NCI-H446 (cell line): ENCODE measurements at regions not wholly inside any gene's neighbourhood (a gene's known extent, or its start where the extent isn't known, plus 50 kb on each side); places are given as distances from the start of the nearest gene placed in this dataset.
"Not testable (repeated sequence)": the region's sequence is repeated elsewhere in the genome, so short reads cannot be mapped to it uniquely, and the experiment has no call there.

ENCODE experiments used
- DNase-seq, 2 experiments: peaks; one replicate each; lab custom pipeline; 2025; lab: John Stamatoyannopoulos, UW

- DNase-seq: no peak
These were observed 332.2 kb upstream of the KIF2B start for GRCh38 chr17:53490447-53490968.

- DNase-seq: no peak
These were observed 339.0 kb upstream of the KIF2B start for GRCh38 chr17:53483704-53484103.

DNA sequence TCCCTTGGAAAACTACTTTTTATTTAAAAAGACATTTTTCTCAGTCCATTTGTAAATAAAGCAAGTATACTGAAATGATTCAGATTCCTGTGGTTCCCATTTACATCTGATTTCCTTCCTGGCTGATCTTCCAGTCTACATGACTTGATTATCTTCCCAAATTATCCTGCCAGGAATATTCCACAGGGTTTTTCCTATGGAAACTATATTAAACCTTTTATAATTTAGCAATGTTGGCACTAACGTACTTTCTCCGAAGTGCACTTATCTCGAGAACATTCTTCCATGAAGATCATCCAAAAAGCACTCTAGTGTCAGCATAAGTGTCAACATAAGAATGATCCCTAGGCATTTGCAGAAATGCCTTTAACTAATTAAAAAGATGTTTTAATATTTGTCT lies 347.7 kb upstream of the KIF2B start:
- no peak for DNase-seq

GRCh38 chr17:53472586-53472985 lies 350.1 kb upstream of the KIF2B start:
- DNase-seq: no peak

- no peak for DNase-seq
These were observed 351.2 kb upstream of the KIF2B start for GRCh38 chr17:53471514-53471913.

DNA sequence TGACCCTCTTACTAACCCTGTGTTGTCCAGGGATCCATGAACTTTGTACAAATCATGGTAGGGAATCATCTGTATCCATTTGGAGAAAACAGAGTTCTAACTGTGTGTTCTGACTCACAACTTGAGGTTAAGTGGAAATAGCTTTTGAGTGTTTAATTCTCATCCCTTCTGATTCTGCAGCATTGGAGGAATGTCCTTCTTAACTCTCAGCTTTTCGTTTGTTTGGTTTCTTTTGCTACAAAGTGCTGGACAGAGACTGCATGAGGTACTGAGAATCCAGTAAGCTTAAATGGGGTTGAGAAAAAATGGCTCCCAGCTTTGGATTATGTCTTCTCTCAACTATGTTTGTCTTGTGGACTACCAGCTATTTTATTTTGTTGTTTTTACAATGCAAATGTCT lies 352.1 kb upstream of the KIF2B start:
- no peak for DNase-seq

DNA sequence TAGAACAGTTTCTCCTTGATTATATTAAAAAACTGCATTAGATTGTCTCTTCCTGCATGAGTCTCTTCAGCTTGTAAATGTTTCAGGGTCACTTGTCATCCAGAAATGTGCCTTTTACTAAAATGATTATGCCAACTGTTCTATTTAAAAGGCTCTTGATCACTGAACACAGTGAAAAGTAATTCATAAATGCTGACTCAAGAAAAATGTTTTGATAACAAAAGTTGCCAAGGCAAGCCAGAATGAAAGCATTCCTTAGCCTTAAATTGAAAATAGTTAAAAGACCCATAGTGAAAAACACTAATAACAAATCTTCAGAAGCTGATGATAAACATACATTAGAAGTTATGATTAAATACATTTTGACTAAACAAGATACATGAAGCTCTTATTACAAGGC lies 356.0 kb upstream of the KIF2B start:
- no peak for DNase-seq

DNA sequence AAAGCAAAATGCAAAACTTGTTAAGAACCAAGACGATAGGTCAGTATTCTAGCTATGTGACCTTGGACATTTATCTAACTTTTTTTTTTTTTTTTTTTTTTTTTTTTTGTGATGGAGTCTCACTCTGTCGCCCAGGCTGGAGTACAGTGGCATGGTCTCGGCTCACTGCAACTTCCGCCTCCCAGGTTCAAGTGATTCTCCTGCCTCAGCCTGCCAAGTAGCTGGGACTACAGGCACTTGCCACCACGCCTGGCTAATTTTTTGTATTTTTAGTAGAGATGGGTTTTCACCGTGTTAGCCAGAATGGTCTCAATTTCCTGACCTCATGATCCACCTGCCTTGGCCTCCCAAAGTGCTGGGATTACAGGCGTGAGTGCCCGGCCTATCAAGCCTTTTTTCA lies 358.3 kb upstream of the KIF2B start:
- not testable (repeated sequence) for DNase-seq

DNA sequence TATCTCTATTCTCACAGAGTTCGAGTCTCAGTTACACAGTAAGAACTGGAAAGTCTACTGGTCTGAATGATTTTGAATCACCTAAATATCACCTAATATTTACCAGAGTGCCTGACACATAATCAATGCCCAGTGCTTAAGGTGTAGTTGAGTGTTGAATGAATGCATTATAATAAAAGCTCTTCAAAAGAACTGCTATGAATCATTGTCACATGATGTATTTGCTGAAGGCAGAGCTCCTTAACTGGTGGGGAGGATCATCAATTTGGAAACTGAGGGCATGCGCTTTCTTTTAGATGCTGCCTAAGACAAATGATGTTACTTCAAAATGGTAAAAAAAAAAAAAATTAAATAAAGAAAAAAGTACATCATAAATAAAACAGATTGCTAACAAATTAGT lies 359.4 kb upstream of the KIF2B start:
- no peak for DNase-seq

- no peak for DNase-seq
These were observed 360.3 kb upstream of the KIF2B start for GRCh38 chr17:53462393-53462811.

DNA sequence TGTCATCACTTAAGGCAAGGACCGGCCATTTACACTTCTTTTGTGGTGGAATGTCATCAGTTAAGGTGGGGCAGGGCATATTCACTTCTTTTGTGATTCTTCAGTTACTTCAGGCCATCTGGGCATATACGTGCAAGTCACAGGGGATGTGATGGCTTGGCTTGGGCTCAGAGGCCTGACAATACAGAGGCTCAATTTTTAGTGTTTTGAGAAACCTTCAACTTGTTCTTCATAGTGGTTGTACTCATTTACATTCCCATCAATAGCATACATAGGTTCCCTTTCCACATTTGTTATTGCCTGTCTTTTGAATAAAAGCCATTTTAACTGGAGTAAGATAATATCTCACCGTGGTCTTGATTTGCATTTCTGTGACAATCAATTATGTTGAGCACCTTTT lies 366.8 kb upstream of the KIF2B start:
- not testable (repeated sequence) for DNase-seq

DNA sequence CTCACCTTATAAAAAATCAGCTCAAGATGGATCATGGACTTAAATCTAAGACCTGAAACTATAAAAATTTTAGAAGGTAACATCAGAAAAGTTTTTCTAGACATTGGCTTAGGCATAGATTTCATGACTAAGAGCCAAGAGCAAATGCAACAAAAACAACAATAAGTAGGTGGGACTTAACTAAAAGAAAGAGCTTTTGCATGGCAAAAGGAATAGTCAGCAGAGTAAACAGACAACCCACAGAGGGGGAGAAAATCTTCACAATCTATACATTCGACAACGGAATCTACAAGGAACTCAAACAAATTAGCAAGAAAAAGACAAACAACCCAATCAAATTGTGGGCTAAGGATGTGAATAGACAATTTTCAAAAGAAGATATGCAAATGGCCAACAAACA lies 368.4 kb upstream of the KIF2B start:
- DNase-seq: no peak

DNA sequence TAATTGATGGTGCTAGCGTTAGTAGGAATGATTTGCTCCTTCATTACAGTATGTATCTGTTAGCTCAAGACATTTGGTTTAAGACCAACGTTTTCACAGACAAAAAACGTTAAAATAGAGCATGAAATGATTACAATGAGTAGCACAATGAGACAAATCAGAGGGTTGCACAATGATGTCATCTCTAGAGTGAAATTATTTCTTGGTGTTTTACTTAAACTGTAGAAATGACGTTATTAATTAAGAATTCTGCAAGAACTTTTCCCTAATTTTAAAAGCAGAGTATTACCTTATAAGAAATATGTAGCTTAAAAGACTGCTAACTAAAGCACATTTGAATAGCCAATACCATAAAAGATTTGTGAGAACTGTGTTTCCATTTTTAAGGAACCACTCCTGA lies 373.4 kb upstream of the KIF2B start:
- no peak for DNase-seq

DNA sequence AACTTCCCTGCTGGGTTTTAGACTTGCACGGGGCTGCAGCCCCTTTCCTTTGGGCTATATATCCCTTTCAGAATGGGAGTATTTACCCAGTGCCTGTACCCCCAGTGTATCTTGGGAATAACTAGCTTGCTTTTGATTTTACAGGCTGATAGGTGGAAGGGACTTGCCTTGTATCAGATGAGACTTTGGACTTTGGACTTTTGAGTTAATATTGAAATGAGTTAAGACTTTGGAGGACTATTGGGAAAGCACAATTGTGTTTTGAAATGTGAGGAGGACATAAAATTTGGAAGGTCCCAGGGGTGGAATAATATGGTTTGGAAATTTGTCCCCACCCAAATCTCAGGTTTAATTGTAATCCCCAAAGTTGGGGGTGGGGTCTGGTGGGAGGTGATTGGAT lies 393.8 kb upstream of the KIF2B start:
- DNase-seq: no peak

DNA sequence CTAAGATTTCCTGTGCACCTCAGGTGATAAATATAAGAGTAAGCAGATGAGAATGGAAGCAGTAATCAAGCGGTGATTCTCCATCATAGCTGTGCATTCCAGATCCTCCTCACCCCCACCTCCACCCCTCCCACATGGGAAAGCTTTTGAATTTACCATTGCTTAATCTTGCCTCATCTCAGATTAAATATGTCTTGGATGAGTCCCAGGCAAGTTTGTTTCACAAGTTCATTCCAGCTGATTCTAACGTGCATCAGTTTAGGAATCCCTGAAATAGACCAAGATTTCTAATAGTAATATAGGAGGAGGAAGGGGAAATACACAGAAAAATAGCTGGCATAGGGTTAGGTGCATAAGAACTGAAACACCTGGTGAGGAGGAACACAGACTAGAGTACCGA lies 396.2 kb upstream of the KIF2B start:
- no peak for DNase-seq

- no peak for DNase-seq
These were observed 402.6 kb upstream of the KIF2B start for GRCh38 chr17:53420035-53420641.

DNA sequence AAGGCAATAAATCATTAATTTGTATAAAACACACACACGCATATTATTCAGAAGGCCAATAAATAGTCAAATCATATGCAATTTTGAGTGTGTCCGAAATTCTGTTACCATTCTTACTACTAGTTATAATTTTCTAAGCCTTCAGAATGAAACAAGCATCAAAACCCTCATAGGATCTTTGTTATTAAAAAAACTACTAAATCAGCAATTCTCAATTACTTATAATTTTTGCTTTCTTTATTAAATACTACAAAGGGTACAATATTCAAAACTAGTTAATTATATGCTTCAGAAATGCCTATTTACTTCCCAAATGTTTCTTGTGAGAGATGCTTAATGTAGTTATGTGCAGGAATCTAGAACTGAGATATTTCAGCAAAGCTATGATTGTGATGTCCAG lies 413.1 kb upstream of the KIF2B start:
- no peak for DNase-seq

DNA sequence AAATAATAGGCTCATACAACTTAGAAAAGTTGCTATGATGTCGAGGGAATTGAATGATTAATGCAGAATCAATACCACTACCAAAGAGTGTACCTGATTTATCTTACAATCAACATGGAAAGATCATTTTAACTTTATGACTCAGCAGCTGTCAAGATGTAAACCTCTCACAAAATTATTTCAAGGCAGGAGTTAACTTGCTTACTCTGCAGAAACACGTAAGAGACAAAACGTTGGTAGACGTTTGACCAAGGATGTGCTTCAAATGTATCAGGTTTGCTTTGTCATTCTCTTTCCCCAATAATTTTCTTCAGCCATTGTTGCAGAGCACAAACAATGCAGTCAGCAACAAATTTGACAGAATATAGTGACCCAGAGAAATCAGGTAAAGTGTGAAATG lies 415.8 kb upstream of the KIF2B start:
- no peak for DNase-seq

DNA sequence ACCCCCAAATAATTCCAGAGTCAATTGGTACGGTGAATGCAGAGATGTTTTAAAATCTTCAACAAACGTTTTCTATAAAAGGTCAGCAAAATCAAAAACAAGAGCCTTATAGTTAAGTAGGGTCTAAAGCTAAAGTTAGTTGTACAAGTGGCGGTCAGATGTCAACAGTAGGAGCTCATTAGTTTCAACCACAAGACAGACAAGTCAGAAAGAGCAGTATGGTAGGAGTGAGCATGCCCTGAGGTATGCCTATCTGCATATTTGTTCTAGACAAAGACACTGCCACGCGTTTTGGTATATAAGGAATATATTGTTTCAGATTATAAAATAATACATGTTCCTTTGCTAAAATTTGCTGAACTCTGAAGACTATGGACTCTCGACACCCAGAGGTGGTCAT lies 431.5 kb upstream of the KIF2B start:
- no peak for DNase-seq

DNA sequence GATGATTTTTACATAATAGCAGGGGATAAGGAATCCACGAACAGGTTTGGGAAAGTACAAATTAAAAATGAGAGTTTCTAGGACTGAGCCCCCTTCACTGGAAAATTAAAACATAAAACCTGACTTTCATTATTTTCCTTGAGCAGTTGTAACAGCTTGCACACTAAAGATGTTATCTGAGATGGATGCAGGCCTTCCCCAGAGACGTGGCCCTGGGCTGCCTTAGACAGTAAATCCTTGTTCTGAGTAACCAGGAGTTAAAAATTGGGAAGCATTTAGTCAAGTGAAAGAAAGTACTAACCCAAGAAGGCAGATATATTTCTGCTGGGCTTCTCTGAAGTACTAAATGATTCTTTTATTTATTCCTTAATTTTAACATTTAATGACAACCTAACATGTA lies 432.2 kb upstream of the KIF2B start:
- no peak for DNase-seq

DNA sequence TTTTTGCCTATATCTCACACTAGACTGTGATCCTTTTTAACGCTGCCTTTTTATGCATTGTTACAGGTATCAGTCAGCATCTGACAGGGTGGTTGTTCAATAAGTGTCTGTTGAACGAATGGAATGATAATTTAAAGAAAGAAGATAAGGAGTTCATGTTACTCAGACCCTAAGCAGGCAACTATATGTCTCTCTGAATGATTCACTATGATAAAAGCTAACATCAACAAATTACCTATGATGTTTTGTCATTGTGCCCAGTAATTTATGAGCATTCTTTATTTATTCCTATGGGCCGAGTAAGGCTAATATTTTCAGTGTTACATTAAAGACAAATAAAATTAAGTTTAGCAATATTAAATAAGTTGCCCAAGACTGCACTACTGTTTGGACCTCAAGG lies 435.0 kb upstream of the KIF2B start:
- DNase-seq: no peak

DNA sequence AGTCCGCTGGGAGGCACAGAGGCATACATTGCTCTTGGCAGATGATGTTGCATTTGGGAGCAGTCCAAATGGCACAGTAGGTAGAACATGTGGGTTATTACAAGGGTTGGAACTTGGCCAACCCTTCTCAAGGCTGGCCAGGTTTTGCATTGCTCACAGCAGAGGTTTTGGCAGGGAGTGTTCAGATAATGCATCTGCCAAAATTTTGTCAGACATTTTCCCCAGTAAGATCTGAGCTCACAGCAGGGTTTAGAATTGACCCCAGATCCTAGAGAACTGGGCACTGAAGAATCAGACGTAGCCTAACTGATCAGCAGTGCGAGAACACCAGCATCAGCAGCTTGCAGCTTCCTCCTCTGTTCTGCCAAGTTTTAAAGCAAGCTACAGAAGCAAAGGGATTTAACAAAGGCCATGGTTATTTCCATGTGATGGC lies 468.8 kb upstream of the KIF2B start:
- peak; percentile 93 to 95 for DNase-seq

DNA sequence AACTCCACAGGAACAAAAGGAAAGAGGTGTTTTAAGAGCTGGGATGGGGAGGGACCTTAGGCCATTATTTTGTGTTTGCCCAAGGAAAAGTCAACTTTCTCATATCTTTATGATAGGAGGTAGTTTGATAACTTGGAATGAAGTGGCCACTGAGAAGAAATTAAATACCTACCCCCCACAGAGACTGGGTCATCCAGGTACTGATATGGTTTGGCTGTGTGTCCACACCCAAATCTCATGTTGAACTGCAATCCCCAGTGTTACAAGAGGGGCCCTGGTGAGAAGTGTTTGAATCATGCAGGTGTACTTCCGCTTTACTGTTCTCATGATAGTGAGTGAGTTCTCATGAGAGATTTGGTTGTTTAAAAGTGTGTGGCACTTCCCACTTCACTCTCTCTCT lies 477.9 kb upstream of the KIF2B start:
- DNase-seq: no peak

- no peak for DNase-seq
These were observed 486.4 kb upstream of the KIF2B start for GRCh38 chr17:53336281-53336680.

- DNase-seq: no peak
These were observed 487.3 kb upstream of the KIF2B start for GRCh38 chr17:53335443-53335842.
